ENCODE measurements at regions not wholly inside any gene's neighbourhood (a gene's known extent, or its start where the extent isn't known, plus 50 kb on each side); places are given as distances from the start of the nearest gene placed in this dataset.

GRCh38 chr14:96683562-96684289, 113.5 kb upstream of the VRK1 start:
- Histone ChIP-seq H3K9me1 (ENCODE audit: control insufficient read depth, extremely low read depth, insufficient read depth, low read length) (no peaks in the 10 kb centered on the region), H3K36me3 (ENCODE audit: control insufficient read depth in 2 of 2, extremely low read depth in 1 of 2, insufficient read depth in 2 of 2, low read length in 2 of 2) (no peaks in the 10 kb centered on the region), H3K9me3 (ENCODE audit: control insufficient read depth, low read depth, low read length) (no peaks in the 10 kb centered on the region), H3K27ac (ENCODE audit: control insufficient read depth, insufficient read depth, low read length) (no peak overlapping the region), H3K27me3 (ENCODE audit: control insufficient read depth, extremely low read depth, insufficient read depth, low read length) (no peaks in the 10 kb centered on the region), H3K4me1 (ENCODE audit: control insufficient read depth, extremely low read depth, insufficient read depth, low read length) (no peaks in the 10 kb centered on the region), H4K20me1 (ENCODE audit: control insufficient read depth, extremely low read depth, insufficient read depth, low read length) (no peaks in the 10 kb centered on the region), H2AFZ (ENCODE audit: control insufficient read depth, low read length) (no peak overlapping the region), H3K79me2 (ENCODE audit: control insufficient read depth, insufficient read depth, low read length) (no peaks in the 10 kb centered on the region), H3K9ac (ENCODE audit: control insufficient read depth, extremely low read depth, insufficient read depth, low read length) (no peak overlapping the region), H3K4me3 (ENCODE audit: control insufficient read depth in 2 of 3, extremely low read depth in 1 of 3, insufficient read depth in 2 of 3, low read depth in 1 of 3, low read length in 3 of 3) (no peak overlapping the region), H3K4me2 (ENCODE audit: control insufficient read depth, extremely low read depth, insufficient read depth, low read depth, low read length) (no peak overlapping the region)
- no peak for TF ChIP-seq CTCF (optimal IDR thresholded peaks at IDR 0.05 in 1 of 3, IDR thresholded peaks at IDR 0.05 in 1 of 3, conservative IDR thresholded peaks at IDR 0.05 in 1 of 3; ENCODE audit: extremely low read depth in 1 of 3, insufficient read depth in 2 of 3, low read length in 3 of 3)
- no peak for TF ChIP-seq EZH2 (IDR thresholded peaks at IDR 0.05; ENCODE audit: low read length)
- FAIRE-seq, result no peak
- DNase-seq (ENCODE audit: low read depth, low spot score), result no peak
- dilution Hi-C loops (cut with MboI; ENCODE audit: extremely low pct_ligation_motif_present, low sequenced_read_pairs), result no loop called here

- no peak for FAIRE-seq
- dilution Hi-C loops (cut with MboI; ENCODE audit: extremely low pct_ligation_motif_present, low sequenced_read_pairs), result no loop called here
Observed at GRCh38 chr14:96686126-96686525, 111.1 kb upstream of the VRK1 start.

More at GRCh38 chr14:96686126-96686525, 111.1 kb upstream of the VRK1 start:
- Histone ChIP-seq H3K27ac (ENCODE audit: control insufficient read depth, insufficient read depth, low read length) (no peak overlapping the region), H3K79me2 (ENCODE audit: control insufficient read depth, insufficient read depth, low read length) (no peaks in the 10 kb centered on the region), H3K36me3 (ENCODE audit: control insufficient read depth in 2 of 2, extremely low read depth in 1 of 2, insufficient read depth in 2 of 2, low read length in 2 of 2) (no peaks in the 10 kb centered on the region), H3K9me3 (ENCODE audit: control insufficient read depth, low read depth, low read length) (no peaks in the 10 kb centered on the region), H3K9me1 (ENCODE audit: control insufficient read depth, extremely low read depth, insufficient read depth, low read length) (no peaks in the 10 kb centered on the region), H3K27me3 (ENCODE audit: control insufficient read depth, extremely low read depth, insufficient read depth, low read length) (no peaks in the 10 kb centered on the region), H2AFZ (ENCODE audit: control insufficient read depth, low read length) (no peak overlapping the region), H3K9ac (ENCODE audit: control insufficient read depth, extremely low read depth, insufficient read depth, low read length) (no peak overlapping the region), H3K4me2 (ENCODE audit: control insufficient read depth, extremely low read depth, insufficient read depth, low read depth, low read length) (no peak overlapping the region), H4K20me1 (ENCODE audit: control insufficient read depth, extremely low read depth, insufficient read depth, low read length) (no peaks in the 10 kb centered on the region), H3K4me3 (ENCODE audit: control insufficient read depth in 2 of 3, extremely low read depth in 1 of 3, insufficient read depth in 2 of 3, low read depth in 1 of 3, low read length in 3 of 3) (no peak overlapping the region), H3K4me1 (ENCODE audit: control insufficient read depth, extremely low read depth, insufficient read depth, low read length) (no peaks in the 10 kb centered on the region)
- no peak for DNase-seq (ENCODE audit: low read depth, low spot score)
- TF ChIP-seq CTCF (optimal IDR thresholded peaks at IDR 0.05 in 1 of 3, IDR thresholded peaks at IDR 0.05 in 1 of 3, conservative IDR thresholded peaks at IDR 0.05 in 1 of 3; ENCODE audit: extremely low read depth in 1 of 3, insufficient read depth in 2 of 3, low read length in 3 of 3) (no peak), EZH2 (IDR thresholded peaks at IDR 0.05; ENCODE audit: low read length) (no peak)

Measured in keratinocyte (primary cell).